Thoracic aorta (tissue), 2 donors: ENCODE measurements at regions not wholly inside any gene's neighbourhood (a gene's known extent, or its start where the extent isn't known, plus 50 kb on each side); places are given as distances from the start of the nearest gene placed in this dataset.

Experiments used
- ATAC-seq: fragments of 150-250 bp; one replicate; pipeline ENCODE4 v1.8.0; 2017; ENCODE audit warnings: low read depth; ENCODE audit not compliant: insufficient number of reproducible peaks, low FRiP score
- DNase-seq: peaks from one replicate; pipeline ENCODE4 v3.0.0-alpha.2; 2020; ENCODE audit warnings: low spot score
- H3K27ac ChIP-seq, 2 donors: fragments of 200-600 bp; sonication (generic); 1 replicate in 1 of 2; 2 replicates in 1 of 2; pipeline ENCODE4 v1.5.1; 2016; ENCODE audit warnings: mild to moderate bottlenecking in 2 of 2, moderate library complexity in 2 of 2
- H3K27me3 ChIP-seq: fragments of 200-600 bp; sonication (generic); replicated peaks from 2 replicates; pipeline ENCODE4 v1.6.0; 2016; ENCODE audit warnings: mild to moderate bottlenecking; ENCODE audit not compliant: insufficient read depth
- H3K36me3 ChIP-seq: fragments of 200-600 bp; sonication (generic); one replicate; pipeline ENCODE4 v1.5.1; 2016
- H3K4me1 ChIP-seq, 2 donors: fragments of 200-600 bp; sonication (generic); 1 replicate in 1 of 2; 2 replicates in 1 of 2; pipeline versions ENCODE4 v1.5.1 to v1.6.0; 2016; ENCODE audit warnings: low read depth in 2 of 2, mild to moderate bottlenecking in 1 of 2; ENCODE audit not compliant: control insufficient read depth in 1 of 2
- H3K4me3 ChIP-seq: fragments of 200-600 bp; sonication (generic); 2 replicates; pipeline ENCODE4 v1.5.1; 2016; ENCODE audit warnings: mild to moderate bottlenecking
- H3K9me3 ChIP-seq: fragments of 200-600 bp; sonication (generic); 2 replicates; pipeline ENCODE4 v1.5.1; 2016
- CTCF ChIP-seq: fragments of 200-600 bp; sonication (generic); IDR thresholded peaks from one replicate; pipeline ENCODE4 v1.5.1; 2019; ENCODE audit warnings: antibody characterized with exemption

- Histone ChIP-seq H3K27ac (no peak overlapping the region), H3K36me3 (no peaks in the 10 kb centered on the region), H3K9me3 (no peaks in the 10 kb centered on the region), H3K4me3 (no peak overlapping the region), H3K4me1 (no peaks in the 10 kb centered on the region), H3K27me3 (no peaks in the 10 kb centered on the region)
- ATAC-seq = no peak
- no peak for DNase-seq
- TF ChIP-seq CTCF = no peak
Measured at GRCh38 chr5:52544738-52545137, 243.0 kb upstream of the ITGA1 start.

GRCh38 chr5:52554293-52554692 lies 233.4 kb upstream of the ITGA1 start:
- DNase-seq = no peak
- Histone ChIP-seq H3K4me3 (no peak overlapping the region), H3K4me1 (no peaks in the 10 kb centered on the region), H3K9me3 (no peaks in the 10 kb centered on the region), H3K27me3 (no peaks in the 10 kb centered on the region), H3K27ac (no peak overlapping the region), H3K36me3 (no peaks in the 10 kb centered on the region)
- no peak for TF ChIP-seq CTCF
- no peak for ATAC-seq

- Histone ChIP-seq H3K9me3 (no peaks in the 10 kb centered on the region), H3K27ac (no peak overlapping the region), H3K27me3 (no peaks in the 10 kb centered on the region), H3K36me3 (no peaks in the 10 kb centered on the region), H3K4me1 (no peaks in the 10 kb centered on the region), H3K4me3 (no peak overlapping the region)
- DNase-seq (no peak), ATAC-seq (no peak)
- TF ChIP-seq CTCF = no peak
Measured at GRCh38 chr5:52560366-52560765, 227.3 kb upstream of the ITGA1 start.

GRCh38 chr5:52562473-52562872 lies 225.2 kb upstream of the ITGA1 start:
- Histone ChIP-seq H3K9me3 (no peaks in the 10 kb centered on the region), H3K4me1 (no peaks in the 10 kb centered on the region), H3K27ac (no peak overlapping the region), H3K4me3 (no peak overlapping the region), H3K27me3 (no peaks in the 10 kb centered on the region), H3K36me3 (no peaks in the 10 kb centered on the region)
- TF ChIP-seq CTCF = no peak
- ATAC-seq = no peak
- DNase-seq = no peak

- no peak for ATAC-seq
Measured at GRCh38 chr5:52564587-52564986, 223.1 kb upstream of the ITGA1 start.

More at GRCh38 chr5:52564587-52564986, 223.1 kb upstream of the ITGA1 start:
- TF ChIP-seq CTCF = no peak
- Histone ChIP-seq H3K27ac (no peak overlapping the region), H3K27me3 (no peaks in the 10 kb centered on the region), H3K9me3 (no peaks in the 10 kb centered on the region), H3K4me3 (no peak overlapping the region), H3K4me1 (no peaks in the 10 kb centered on the region), H3K36me3 (no peaks in the 10 kb centered on the region)
- DNase-seq = no peak
